PFSK-1 (cell line): ENCODE measurements at regions not wholly inside any gene's neighbourhood (a gene's known extent, or its start where the extent isn't known, plus 50 kb on each side); places are given as distances from the start of the nearest gene placed in this dataset.

ENCODE experiments used
- FOXP2 ChIP-seq: optimal IDR thresholded peaks from 2 replicates; pipeline ENCODE3; 2011; ENCODE audit warnings: borderline replicate concordance, control low read depth, inconsistent platforms; ENCODE audit not compliant: insufficient read depth; ENCODE audit errors: extremely low read length, extremely low read depth
- POLR2AphosphoS5 ChIP-seq: IDR thresholded peaks from 2 replicates; pipeline ENCODE4 v1.6.1; 2012; ENCODE audit warnings: low read depth, mild to moderate bottlenecking, control low read depth, low read length, moderate library complexity
- SIN3A ChIP-seq: IDR thresholded peaks from 2 replicates; pipeline ENCODE4 v1.6.1; 2012; ENCODE audit warnings: mild to moderate bottlenecking, low read length, moderate library complexity, borderline replicate concordance; ENCODE audit not compliant: insufficient read depth
- TAF1 ChIP-seq: IDR thresholded peaks from 2 replicates; pipeline ENCODE4 v1.6.1; 2012; ENCODE audit warnings: low read length, control low read depth, borderline replicate concordance; ENCODE audit not compliant: insufficient read depth
- TF ChIP-seq, protein P1 (sequence below), 2 experiments: IDR thresholded peaks; 2 replicates each; pipeline versions ENCODE4 v1.6.1 to v1.8.0; 2011 to 2012; ENCODE audit warnings: low read depth in 2 of 2, low read length in 2 of 2, control low read depth in 1 of 2, inconsistent platforms in 1 of 2, mild to moderate bottlenecking in 1 of 2, moderate library complexity in 1 of 2; ENCODE audit not compliant: insufficient read depth in 1 of 2

DNA sequence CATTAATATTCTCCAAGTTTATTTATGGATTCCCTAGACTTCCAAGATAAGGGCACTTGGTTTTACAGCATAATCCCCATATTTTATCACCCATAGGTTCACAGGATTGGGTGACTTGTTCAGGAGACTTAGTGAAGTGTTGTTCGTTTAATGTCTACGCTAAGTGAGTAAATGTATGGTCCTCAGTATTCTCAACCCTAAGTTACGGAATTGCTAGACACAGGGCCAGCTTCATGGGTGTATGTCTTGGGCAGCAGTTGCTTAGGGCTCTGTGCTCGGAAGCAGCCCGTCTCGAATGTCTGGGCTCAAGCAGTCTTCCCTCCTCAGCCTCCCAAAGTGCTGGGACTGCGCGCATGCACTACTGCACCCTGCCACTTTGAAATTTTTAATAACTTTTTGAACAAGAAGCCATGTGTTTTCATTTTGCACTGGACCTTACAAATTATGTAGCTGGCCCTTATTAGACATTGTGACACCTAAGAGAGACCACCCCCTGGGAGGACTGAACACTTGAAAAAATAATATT lies 91.5 kb upstream of the ZNF217 start:
- TF ChIP-seq TAF1: no peak
- TF ChIP-seq POLR2AphosphoS5: no peak
- no peak for TF ChIP-seq FOXP2
- TF ChIP-seq SIN3A: no peak
- TF ChIP-seq, protein P1, sequence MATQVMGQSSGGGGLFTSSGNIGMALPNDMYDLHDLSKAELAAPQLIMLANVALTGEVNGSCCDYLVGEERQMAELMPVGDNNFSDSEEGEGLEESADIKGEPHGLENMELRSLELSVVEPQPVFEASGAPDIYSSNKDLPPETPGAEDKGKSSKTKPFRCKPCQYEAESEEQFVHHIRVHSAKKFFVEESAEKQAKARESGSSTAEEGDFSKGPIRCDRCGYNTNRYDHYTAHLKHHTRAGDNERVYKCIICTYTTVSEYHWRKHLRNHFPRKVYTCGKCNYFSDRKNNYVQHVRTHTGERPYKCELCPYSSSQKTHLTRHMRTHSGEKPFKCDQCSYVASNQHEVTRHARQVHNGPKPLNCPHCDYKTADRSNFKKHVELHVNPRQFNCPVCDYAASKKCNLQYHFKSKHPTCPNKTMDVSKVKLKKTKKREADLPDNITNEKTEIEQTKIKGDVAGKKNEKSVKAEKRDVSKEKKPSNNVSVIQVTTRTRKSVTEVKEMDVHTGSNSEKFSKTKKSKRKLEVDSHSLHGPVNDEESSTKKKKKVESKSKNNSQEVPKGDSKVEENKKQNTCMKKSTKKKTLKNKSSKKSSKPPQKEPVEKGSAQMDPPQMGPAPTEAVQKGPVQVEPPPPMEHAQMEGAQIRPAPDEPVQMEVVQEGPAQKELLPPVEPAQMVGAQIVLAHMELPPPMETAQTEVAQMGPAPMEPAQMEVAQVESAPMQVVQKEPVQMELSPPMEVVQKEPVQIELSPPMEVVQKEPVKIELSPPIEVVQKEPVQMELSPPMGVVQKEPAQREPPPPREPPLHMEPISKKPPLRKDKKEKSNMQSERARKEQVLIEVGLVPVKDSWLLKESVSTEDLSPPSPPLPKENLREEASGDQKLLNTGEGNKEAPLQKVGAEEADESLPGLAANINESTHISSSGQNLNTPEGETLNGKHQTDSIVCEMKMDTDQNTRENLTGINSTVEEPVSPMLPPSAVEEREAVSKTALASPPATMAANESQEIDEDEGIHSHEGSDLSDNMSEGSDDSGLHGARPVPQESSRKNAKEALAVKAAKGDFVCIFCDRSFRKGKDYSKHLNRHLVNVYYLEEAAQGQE (IDR thresholded peaks at IDR 0.05; ENCODE audit: insufficient read depth in 1 of 2, low read depth in 2 of 2, low read length in 2 of 2): no peak

DNA sequence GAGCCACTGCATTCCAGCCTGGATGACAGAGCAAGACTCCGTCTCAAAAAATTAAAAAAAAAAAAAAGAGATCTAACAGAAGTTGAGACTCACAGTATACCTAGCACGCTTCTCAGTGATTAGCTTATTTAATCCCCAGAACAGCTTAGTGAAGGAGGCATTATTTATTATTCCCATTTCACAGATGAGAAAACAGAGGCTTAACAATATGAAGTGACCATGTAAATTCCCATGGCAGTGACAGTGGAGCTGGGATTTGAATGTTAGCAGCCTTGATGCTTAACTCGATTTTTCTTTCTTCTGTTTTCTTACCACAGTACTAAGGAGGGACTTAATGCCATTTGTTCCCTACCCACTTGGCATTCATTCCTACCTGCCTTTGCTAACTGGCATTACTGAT lies 89.9 kb upstream of the ZNF217 start:
- TF ChIP-seq, protein P1 (IDR thresholded peaks at IDR 0.05; ENCODE audit: insufficient read depth in 1 of 2, low read depth in 2 of 2, low read length in 2 of 2): no peak
- TF ChIP-seq SIN3A (no peak), TAF1 (no peak), FOXP2 (no peak), POLR2AphosphoS5 (no peak)

DNA sequence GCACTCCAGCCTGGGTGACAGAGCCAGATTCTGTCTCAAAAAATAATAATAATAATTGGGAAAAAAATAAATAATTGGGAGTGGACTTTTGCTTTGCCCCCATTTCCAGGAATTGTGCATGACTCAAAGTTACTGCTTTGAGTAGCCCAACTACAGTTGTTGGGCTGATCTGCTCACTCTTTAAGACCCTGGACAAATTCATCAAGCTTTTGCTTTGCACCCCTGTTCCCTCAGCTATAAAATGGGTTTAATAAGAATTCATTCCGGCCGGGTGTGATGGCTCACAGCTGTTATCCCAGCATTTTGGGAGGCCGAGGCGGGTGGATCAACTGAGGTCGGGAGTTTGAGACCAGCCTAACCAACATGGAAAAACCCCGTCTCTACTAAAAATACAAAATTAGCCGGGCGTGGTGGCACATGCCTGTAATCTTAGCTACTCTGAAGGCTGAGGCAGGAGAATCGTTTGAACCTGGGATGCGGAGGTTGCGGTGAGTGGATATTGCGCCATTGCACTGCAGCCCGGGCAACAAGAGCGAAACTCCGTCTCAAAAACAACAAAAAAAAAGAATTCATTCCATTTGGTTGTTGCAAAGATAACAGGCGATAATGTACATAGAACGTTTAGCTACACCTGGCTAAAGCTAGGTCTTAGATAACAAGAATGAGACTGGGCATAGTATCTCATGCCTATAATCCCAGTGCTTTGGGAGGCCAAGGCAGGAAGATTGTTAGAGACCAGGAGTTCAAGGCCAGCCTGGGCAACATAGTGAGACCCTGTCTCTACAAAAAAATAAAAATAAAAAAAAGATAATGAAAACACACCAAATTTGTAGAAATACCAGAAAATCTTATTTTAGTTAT lies 87.9 kb upstream of the ZNF217 start:
- TF ChIP-seq, protein P1 (IDR thresholded peaks at IDR 0.05; ENCODE audit: insufficient read depth in 1 of 2, low read depth in 2 of 2, low read length in 2 of 2): no peak
- TF ChIP-seq SIN3A (no peak), POLR2AphosphoS5 (no peak), FOXP2 (no peak), TAF1 (no peak)

DNA sequence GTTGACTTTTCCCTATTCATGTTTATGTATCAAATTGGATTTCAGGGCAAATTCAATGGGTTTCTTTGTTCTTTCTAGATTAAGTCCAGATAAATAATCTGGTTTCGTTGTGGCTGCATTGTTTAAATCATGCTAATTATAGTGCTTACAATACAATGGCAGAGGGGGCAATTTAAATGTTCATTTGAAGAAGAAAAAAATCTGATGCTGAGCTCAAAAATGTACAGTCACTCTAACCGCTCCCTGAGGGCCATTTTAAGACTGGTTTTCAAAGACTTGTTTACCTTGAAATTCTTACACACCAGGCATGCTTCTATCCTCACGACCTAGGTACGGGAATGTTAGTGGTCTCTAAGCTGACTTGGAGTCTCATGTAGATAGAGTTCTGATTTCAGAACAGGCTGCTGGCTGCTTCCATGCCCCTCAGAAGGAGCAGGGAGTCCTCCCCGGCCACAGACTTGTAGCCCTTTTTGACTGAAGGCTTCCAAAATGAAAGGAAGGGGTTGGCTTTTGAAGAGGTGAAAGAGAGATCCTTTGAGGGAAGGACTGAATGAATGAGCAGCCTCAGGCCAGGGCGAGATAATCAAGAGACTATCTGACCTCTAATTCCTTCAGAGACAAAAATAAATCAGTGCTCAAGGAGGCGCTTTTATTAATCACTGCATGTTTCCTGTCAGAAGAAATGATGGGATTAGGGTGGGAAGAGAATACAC lies 86.1 kb upstream of the ZNF217 start:
- TF ChIP-seq, protein P1 (IDR thresholded peaks at IDR 0.05; ENCODE audit: insufficient read depth in 1 of 2, low read depth in 2 of 2, low read length in 2 of 2): no peak
- TF ChIP-seq POLR2AphosphoS5 (no peak), FOXP2 (no peak), TAF1 (no peak), SIN3A (no peak)
